ENCODE measurements at regions not wholly inside any gene's neighbourhood (a gene's known extent, or its start where the extent isn't known, plus 50 kb on each side); places are given as distances from the start of the nearest gene placed in this dataset.

DNA sequence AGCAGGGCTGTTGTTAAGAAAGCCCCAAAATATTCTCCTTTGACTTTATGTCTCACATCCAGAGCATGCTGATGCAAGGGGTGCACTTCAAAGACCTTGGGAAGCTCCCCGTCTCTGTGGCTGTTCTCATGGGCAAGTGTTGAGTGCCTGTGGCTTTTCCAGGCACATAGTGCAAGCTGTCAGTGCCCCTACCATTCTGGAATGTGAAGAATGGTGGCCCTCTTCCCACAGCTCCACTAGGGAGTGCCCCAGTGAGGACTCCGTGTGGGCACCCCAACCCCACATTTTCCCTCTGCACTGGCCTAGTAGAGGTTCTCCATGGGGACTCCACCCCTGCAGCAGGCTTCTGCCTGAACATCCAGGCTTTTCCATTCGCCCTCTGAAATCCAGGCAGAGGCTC, 673.7 kb downstream of the HTR1B start:
- H3K27me3 ChIP-seq (ENCODE audit: insufficient read depth, poor library complexity, severe bottlenecking): no peaks in the 10 kb centered on the region
- no peak for DNase-seq (ENCODE audit: low read depth in 1 of 2, low spot score in 1 of 2)
- no peak overlapping the region for H3K27ac ChIP-seq (replicated peaks)
- no peak overlapping the region for H3K4me3 ChIP-seq (replicated peaks; ENCODE audit: insufficient read depth, low read length)
- TF ChIP-seq POLR2AphosphoS5 (IDR thresholded peaks at IDR 0.05; ENCODE audit: low read depth) (no peak), SPI1 (IDR thresholded peaks at IDR 0.05; ENCODE audit: borderline replicate concordance, low read depth) (no peak), GABPA (IDR thresholded peaks at IDR 0.05; ENCODE audit: low read depth) (no peak)
- TF ChIP-seq, protein P1, sequence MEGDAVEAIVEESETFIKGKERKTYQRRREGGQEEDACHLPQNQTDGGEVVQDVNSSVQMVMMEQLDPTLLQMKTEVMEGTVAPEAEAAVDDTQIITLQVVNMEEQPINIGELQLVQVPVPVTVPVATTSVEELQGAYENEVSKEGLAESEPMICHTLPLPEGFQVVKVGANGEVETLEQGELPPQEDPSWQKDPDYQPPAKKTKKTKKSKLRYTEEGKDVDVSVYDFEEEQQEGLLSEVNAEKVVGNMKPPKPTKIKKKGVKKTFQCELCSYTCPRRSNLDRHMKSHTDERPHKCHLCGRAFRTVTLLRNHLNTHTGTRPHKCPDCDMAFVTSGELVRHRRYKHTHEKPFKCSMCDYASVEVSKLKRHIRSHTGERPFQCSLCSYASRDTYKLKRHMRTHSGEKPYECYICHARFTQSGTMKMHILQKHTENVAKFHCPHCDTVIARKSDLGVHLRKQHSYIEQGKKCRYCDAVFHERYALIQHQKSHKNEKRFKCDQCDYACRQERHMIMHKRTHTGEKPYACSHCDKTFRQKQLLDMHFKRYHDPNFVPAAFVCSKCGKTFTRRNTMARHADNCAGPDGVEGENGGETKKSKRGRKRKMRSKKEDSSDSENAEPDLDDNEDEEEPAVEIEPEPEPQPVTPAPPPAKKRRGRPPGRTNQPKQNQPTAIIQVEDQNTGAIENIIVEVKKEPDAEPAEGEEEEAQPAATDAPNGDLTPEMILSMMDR (IDR thresholded peaks at IDR 0.05; ENCODE audit: insufficient read depth, low read length): no peak
- TF ChIP-seq, protein P2, sequence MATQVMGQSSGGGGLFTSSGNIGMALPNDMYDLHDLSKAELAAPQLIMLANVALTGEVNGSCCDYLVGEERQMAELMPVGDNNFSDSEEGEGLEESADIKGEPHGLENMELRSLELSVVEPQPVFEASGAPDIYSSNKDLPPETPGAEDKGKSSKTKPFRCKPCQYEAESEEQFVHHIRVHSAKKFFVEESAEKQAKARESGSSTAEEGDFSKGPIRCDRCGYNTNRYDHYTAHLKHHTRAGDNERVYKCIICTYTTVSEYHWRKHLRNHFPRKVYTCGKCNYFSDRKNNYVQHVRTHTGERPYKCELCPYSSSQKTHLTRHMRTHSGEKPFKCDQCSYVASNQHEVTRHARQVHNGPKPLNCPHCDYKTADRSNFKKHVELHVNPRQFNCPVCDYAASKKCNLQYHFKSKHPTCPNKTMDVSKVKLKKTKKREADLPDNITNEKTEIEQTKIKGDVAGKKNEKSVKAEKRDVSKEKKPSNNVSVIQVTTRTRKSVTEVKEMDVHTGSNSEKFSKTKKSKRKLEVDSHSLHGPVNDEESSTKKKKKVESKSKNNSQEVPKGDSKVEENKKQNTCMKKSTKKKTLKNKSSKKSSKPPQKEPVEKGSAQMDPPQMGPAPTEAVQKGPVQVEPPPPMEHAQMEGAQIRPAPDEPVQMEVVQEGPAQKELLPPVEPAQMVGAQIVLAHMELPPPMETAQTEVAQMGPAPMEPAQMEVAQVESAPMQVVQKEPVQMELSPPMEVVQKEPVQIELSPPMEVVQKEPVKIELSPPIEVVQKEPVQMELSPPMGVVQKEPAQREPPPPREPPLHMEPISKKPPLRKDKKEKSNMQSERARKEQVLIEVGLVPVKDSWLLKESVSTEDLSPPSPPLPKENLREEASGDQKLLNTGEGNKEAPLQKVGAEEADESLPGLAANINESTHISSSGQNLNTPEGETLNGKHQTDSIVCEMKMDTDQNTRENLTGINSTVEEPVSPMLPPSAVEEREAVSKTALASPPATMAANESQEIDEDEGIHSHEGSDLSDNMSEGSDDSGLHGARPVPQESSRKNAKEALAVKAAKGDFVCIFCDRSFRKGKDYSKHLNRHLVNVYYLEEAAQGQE (IDR thresholded peaks at IDR 0.05; ENCODE audit: insufficient replicate concordance, low read depth): no peak

DNA sequence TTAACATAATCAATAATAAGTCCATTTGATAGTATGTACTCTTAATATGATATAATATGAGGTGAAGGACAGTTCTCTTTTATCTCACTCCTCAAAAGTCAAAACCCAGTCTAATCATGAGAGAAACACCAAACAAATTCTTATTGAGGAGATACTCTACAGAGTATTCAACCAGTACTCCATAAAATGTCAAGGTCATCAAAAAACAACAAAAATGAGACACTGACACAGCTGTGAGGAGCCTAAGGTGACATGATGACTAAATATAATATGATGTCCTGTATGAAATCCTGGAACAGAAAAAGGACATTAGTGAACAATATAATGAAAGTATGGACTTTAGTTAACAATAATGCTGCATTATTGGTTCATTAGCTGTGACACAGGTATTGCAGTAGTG, 675.1 kb downstream of the HTR1B start:
- H3K27me3 ChIP-seq (ENCODE audit: insufficient read depth, poor library complexity, severe bottlenecking): no peaks in the 10 kb centered on the region
- H3K4me3 ChIP-seq (replicated peaks; ENCODE audit: insufficient read depth, low read length): no peak overlapping the region
- H3K27ac ChIP-seq (replicated peaks): no peak overlapping the region
- TF ChIP-seq GABPA (IDR thresholded peaks at IDR 0.05; ENCODE audit: low read depth) (no peak), POLR2AphosphoS5 (IDR thresholded peaks at IDR 0.05; ENCODE audit: low read depth) (no peak), SPI1 (IDR thresholded peaks at IDR 0.05; ENCODE audit: borderline replicate concordance, low read depth) (no peak)
- TF ChIP-seq, protein P1 (IDR thresholded peaks at IDR 0.05; ENCODE audit: insufficient read depth, low read length): no peak
- TF ChIP-seq, protein P2 (IDR thresholded peaks at IDR 0.05; ENCODE audit: insufficient replicate concordance, low read depth): no peak
- DNase-seq (ENCODE audit: low read depth in 1 of 2, low spot score in 1 of 2): no peak

DNA sequence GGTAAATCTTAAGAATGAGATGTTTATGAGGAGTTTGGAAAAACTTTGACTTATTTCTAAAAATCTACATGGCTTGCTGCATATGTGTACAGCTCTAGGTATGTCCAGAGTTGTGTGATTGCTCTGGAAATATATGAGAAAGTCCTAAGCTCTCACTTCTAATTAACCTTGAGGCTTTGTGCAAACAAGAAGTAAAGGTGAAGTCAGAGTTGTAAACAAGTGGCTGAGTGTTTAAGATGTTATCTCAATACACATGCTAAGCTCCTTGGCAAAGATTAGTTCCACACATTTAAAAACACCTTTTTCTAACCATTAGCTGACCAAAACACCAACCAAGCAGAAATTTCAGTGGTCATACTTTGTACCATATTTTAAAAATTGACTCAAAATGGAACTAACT, 684.2 kb downstream of the HTR1B start:
- DNase-seq (ENCODE audit: low read depth in 1 of 2, low spot score in 1 of 2): no peak
- no peak overlapping the region for H3K27ac ChIP-seq (replicated peaks)
- no peak for TF ChIP-seq GABPA (IDR thresholded peaks at IDR 0.05; ENCODE audit: low read depth)
- TF ChIP-seq, protein P1 (IDR thresholded peaks at IDR 0.05; ENCODE audit: insufficient read depth, low read length): no peak
- TF ChIP-seq, protein P2 (IDR thresholded peaks at IDR 0.05; ENCODE audit: insufficient replicate concordance, low read depth): no peak
- no peak for TF ChIP-seq SPI1 (IDR thresholded peaks at IDR 0.05; ENCODE audit: borderline replicate concordance, low read depth)
- no peak for TF ChIP-seq POLR2AphosphoS5 (IDR thresholded peaks at IDR 0.05; ENCODE audit: low read depth)

More for the DNA sequence above, 684.2 kb downstream of the HTR1B start:
- Histone ChIP-seq H3K27me3 (ENCODE audit: insufficient read depth, poor library complexity, severe bottlenecking) (no peaks in the 10 kb centered on the region), H3K4me3 (replicated peaks; ENCODE audit: insufficient read depth, low read length) (no peak overlapping the region)

Measured in HL-60 (cell line).